HG03342 (cell line): ENCODE measurements at regions not wholly inside any gene's neighbourhood (a gene's known extent, or its start where the extent isn't known, plus 50 kb on each side); places are given as distances from the start of the nearest gene placed in this dataset.

Experiments used
- ATAC-seq: cut with Tn5 transposase; IDR thresholded peaks from one replicate; pipeline ENCODE4 v1.9.1; 2021; ENCODE audit warnings: mild to moderate bottlenecking, moderate library complexity; ENCODE audit not compliant: unreplicated experiment

DNA sequence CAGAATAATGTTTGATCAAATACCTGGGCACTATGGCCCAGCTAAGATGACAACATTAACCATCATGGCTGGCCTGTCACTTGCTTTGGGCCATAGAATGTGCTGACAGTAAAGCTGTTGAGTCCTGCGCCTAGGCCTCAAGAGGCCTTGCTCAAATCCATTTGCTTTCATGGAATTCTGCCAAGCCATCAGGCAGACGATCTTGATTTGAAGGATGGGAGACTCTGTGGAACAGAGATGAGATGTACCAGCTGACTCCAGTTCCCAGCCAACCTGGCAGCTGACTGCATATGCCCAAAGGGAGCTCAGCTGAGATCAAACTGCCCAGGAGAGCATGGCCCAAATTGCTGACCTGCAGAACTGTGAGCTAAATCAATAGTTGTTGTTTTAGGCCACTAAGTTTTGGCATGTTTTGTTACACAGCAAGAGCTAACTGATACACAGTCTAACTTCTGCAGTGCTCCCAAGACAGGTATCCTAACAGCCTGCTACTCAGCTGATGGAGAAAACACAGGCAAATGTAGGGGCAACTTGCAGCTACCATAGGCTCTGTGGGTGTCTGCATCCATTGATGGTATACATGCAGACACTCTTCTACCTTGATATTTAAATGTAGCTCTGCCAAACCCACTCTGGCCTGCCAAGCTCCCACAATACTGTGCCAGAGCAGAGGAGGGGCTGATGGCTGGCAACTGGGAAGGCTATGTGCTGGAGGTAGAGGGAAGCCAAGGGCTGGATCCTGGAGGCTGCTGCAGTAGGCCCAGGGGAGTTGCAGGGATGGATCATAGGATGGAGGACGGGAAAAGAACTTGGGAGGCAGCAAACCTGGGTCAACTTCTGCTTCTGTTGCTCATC, 55.2 kb upstream of the RNF24 start:
- no peak for ATAC-seq

DNA sequence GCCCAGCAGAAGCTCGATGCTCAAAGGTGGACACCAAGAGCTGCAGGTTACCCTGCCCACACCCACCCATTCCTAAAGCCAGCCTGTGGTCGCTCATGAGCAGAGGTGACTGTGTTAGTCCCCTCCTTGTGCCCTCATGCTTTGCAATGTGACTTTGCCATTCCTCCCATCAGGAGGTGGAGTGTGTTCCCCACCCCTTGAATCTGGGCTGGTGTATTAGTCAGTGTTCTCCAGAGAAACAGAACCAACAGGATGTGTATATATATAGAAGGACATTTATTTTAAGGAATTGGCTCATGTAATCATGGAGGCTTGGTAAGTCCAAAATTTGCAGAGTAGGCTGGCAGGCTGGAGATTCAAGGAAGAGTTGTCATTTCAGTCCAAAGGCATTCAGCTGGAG, 54.4 kb upstream of the RNF24 start:
- ATAC-seq: no peak

DNA sequence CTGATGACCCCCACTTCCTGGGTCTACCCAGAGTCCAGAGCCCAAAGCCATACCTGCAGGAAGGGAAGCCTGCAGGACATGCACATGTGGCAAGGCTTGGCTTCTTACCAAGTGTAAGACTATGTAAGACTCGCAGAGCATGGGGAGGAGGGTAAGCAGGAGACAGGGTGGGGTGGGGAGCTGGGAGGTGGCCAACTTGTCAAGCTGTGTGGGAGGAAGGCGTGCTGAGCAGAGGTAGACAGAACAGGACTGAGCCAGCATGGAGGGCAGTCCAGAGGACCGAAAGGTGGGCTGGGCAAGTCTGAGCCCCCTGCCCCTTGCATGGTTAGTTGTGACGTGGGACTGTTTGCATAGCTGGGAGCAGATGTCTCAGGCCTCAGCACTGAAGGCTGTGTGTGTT, 53.4 kb upstream of the RNF24 start:
- ATAC-seq: no peak

DNA sequence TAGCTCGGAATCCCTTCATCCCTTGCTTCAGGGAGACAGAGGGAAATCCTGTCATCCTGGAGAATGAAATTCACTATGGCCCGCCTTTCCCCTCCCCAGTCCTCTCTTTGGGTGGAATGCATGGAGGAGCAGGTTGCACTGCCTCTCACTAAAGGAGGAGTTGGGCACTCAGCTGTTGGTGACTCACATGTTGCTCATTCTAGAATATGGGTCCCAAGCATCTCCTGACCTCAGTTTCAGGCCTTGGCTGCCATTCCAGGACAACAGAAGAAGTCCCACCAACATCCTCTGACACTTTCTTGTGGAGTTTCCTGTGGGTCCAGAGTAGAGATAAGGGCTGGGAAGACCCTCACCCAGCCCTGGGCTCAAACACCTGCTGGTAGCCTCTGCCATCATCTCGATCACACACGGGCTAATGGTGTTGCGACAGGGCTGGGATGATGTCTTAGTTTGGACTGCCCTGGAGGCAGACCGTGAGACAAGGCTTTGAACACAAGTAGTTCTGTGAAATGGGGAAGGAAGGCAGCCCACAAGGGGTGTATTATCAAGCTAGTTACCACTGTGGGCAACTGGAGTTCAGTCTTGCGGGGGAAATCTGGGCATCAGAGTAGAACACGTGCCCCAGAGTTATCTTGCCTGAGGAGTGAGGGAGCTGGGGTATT, 52.4 kb upstream of the RNF24 start:
- ATAC-seq: no peak

DNA sequence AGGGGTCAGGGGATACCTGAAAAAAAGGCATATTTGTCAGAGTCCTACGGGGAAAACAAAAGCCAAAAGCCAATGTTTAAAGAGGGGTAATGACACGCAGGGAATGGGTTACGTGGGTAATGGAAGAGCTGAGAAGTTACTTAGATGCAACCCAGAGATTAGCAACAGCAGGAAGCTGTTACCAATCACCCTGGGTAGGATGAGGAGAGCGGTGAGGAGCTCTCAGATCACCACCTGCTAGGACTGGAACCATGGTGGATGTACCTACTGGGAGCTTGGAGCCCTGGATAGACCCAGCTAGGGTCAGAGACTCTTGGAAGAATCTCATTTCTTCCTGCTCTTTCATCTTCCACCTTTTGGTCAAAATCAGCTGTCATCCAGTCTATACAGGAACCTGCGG, 51.2 kb upstream of the RNF24 start:
- no peak for ATAC-seq

DNA sequence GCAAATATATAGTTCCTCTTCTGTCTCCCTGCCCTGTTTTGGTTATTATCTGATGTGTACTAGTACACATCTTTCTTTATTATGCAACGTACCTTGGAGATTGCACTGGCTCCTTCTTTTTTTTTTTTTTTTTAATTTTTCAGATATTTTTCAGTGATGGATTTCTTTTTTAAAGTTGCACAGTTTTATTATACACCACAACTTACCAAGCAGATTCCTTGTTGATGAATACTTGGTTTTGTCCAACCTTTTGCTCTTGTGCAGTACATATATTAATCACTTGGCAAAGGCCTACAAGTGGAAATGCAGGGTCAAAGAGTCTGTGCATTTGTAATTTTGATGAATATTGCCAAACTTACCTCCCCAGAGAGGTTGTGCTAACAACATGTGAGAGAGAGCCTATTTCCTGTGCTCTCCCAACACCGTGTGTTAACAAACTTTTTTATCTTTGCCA, 50.1 kb upstream of the RNF24 start:
- ATAC-seq: no peak
